Kidney epithelial cell (primary cell): ENCODE measurements at regions not wholly inside any gene's neighbourhood (a gene's known extent, or its start where the extent isn't known, plus 50 kb on each side); places are given as distances from the start of the nearest gene placed in this dataset.

Source experiments
- DNase-seq: peaks from one replicate; pipeline ENCODE4 v3.0.0-alpha.2; 2010; ENCODE audit warnings: low read depth
- H3K27me3 ChIP-seq: 2 replicates; pipeline ENCODE4 v1.6.0; 2011; ENCODE audit warnings: low read length; ENCODE audit not compliant: control insufficient read depth, insufficient read depth
- H3K36me3 ChIP-seq: 2 replicates; pipeline ENCODE4 v1.5.1; 2011; ENCODE audit warnings: low read length; ENCODE audit not compliant: control insufficient read depth, insufficient read depth
- H3K4me3 ChIP-seq: 2 replicates; pipeline ENCODE4 v1.5.1; 2011; ENCODE audit warnings: low read depth, mild to moderate bottlenecking, control low read depth, low read length
- TF ChIP-seq, protein P1 (sequence below): IDR thresholded peaks from 2 replicates; pipeline ENCODE4 v1.5.1; 2011; ENCODE audit warnings: mild to moderate bottlenecking, moderate library complexity, low read length, control low read depth, inconsistent platforms; ENCODE audit not compliant: insufficient read depth, poor library complexity, severe bottlenecking

DNA sequence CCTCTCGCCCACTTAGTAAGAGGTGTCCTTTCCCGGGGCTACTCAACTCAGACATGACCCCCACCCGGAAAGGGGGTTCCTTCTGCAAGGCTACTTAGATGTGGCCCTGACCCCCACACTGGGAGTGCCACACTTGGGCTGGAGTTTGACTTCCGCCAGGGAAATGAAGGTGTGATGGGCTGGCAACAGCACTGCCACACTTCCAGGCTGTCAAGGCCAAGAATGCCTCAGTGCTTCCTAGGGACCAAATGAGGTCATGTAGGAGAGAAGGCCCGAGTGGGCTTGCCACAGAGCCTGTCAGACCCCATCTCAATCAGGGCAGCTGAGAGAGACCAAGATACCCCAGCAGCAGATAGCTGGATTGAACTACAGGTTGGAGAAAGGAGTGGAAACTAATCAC is 55.5 kb downstream of the DRD1 start:
- no peak overlapping the region for H3K4me3 ChIP-seq
- TF ChIP-seq, protein P1, sequence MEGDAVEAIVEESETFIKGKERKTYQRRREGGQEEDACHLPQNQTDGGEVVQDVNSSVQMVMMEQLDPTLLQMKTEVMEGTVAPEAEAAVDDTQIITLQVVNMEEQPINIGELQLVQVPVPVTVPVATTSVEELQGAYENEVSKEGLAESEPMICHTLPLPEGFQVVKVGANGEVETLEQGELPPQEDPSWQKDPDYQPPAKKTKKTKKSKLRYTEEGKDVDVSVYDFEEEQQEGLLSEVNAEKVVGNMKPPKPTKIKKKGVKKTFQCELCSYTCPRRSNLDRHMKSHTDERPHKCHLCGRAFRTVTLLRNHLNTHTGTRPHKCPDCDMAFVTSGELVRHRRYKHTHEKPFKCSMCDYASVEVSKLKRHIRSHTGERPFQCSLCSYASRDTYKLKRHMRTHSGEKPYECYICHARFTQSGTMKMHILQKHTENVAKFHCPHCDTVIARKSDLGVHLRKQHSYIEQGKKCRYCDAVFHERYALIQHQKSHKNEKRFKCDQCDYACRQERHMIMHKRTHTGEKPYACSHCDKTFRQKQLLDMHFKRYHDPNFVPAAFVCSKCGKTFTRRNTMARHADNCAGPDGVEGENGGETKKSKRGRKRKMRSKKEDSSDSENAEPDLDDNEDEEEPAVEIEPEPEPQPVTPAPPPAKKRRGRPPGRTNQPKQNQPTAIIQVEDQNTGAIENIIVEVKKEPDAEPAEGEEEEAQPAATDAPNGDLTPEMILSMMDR: no peak
- H3K36me3 ChIP-seq: no peaks in the 10 kb centered on the region
- no peaks in the 10 kb centered on the region for H3K27me3 ChIP-seq
- DNase-seq: no peak

DNA sequence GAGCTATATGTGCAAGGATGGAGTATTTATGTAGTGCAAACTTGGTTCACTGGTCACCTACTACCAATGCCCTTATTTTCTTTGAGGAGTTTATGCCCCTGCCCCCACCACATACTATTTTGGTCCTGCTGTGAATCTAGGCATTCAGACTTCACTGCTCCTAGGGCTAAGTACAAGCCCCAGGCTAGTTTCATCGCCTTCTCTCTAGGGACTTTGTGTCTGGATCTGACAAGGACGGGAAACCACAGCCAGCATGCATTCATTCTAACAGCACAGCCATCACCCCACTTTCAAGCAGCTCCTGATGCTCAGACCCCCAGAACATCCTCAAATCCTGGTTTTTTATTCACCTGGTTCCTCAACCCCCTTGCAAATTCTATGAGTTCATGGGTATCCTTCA is 56.8 kb downstream of the DRD1 start:
- TF ChIP-seq, protein P1: no peak
- no peaks in the 10 kb centered on the region for H3K27me3 ChIP-seq
- H3K4me3 ChIP-seq: no peak overlapping the region

DNA sequence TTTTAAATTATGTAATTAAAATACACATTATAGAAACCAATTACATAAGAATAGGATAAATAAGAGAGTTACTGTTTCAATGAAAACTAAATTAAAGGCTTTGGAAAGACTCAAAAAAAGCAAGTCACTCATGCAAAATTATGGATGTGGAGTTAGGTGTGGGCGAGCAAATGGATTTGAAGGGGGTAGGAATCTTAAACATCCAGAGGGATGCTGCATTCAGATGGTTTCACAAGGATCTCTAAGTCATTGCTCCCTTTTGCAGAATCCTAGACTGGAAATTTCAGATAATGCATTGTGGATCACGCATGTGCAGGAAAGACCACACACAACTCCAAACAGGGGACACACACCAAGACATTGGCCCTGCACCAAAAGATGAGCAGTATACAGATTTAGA is 57.5 kb downstream of the DRD1 start:
- Histone ChIP-seq H3K27me3 (no peaks in the 10 kb centered on the region), H3K4me3 (no peak overlapping the region), H3K36me3 (no peaks in the 10 kb centered on the region)
- no peak for DNase-seq
- TF ChIP-seq, protein P1: no peak

More for the DNA sequence above, 56.8 kb downstream of the DRD1 start:
- no peak for DNase-seq
- H3K36me3 ChIP-seq: no peaks in the 10 kb centered on the region

DNA sequence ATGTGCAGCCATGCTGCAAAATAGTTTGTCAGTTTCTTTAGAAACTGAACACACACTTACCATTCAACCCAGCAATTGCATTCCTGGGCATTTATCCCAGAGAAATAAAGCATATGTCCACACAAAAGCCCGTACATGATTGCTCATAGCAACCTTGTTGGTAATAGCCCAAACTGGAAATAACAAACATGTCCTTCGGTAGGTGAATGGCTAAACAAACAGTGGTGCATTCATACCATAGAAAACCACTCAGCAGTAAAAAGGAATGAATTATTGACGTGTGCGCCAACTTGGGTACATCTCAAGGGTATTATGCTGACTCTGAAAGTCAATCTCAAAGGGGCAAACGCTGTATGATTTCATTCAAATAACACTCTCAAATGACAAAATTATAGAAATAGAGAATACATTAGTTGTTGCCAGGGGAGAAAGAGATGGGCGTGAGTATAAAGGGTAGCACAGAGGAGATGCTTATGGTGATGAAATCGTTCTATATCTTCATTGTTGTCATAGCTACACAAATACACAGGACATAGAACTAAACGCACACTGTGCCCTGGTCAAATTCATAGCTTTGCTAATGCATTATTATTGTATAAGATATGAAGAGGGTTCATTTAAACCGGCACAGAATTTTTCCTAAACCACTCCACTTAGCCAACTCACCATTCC is 58.2 kb downstream of the DRD1 start:
- no peak for DNase-seq
- TF ChIP-seq, protein P1: no peak
- H3K4me3 ChIP-seq: no peak overlapping the region
- H3K27me3 ChIP-seq: no peaks in the 10 kb centered on the region
- H3K36me3 ChIP-seq: no peaks in the 10 kb centered on the region

DNA sequence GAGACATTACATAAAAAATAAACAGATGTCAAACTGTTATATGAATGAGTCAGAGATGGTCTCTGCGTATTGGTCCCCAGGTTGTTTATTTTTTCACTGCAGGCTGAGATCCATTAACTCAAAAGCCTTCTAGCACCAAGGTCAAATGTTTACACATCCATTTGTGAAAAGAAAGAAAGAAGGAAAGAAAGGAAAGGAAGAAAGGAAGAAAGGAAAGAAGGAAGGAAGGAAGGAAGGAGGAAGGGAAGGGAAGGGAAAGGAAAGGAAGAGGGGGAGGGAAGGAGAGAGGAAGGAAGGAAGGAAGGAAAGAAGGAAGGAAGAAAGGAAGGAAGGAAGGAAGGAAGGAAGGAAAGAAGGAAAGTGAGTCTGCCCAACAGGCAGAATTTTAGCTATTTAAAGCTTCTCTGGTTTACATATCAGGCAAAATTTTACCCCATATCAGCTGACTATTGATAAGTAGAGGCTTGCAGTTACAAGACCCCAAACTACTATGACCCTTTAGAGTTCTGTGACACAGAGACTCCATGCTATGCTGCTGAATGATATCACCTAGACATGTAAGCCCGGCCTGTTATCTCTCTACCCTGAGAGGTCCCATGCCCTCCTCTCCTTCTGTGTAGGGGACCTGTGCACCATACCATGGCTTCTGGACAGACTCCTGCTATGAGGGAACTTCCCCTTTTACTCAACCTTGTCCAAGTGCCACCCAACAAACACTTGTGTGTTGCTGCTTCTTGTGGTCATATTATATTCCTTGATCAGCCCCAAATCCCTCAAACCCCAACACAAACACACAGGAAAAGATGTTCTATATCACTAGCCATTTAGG is 59.0 kb downstream of the DRD1 start:
- Histone ChIP-seq H3K36me3 (no peaks in the 10 kb centered on the region), H3K27me3 (no peaks in the 10 kb centered on the region), H3K4me3 (no peak overlapping the region)
- TF ChIP-seq, protein P1: no peak
- no peak for DNase-seq
